ENCODE measurements at regions not wholly inside any gene's neighbourhood (a gene's known extent, or its start where the extent isn't known, plus 50 kb on each side); places are given as distances from the start of the nearest gene placed in this dataset.

GRCh38 chr5:125037020-125037419 lies 290.6 kb upstream of the ZNF608 start:
- DNase-seq: no peak
- TF ChIP-seq GATA1 (IDR thresholded peaks at IDR 0.05; ENCODE audit: low read depth, low read length): no peak
- no peak for TF ChIP-seq POLR2A (IDR thresholded peaks at IDR 0.05; ENCODE audit: low read length)

- no peak for DNase-seq
- TF ChIP-seq POLR2A (IDR thresholded peaks at IDR 0.05; ENCODE audit: low read length): no peak
- TF ChIP-seq GATA1 (IDR thresholded peaks at IDR 0.05; ENCODE audit: low read depth, low read length): no peak
Observed at GRCh38 chr5:125037530-125037929, 291.1 kb upstream of the ZNF608 start.

GRCh38 chr5:125038477-125038876 lies 292.0 kb upstream of the ZNF608 start:
- TF ChIP-seq POLR2A (IDR thresholded peaks at IDR 0.05; ENCODE audit: low read length) (no peak), GATA1 (IDR thresholded peaks at IDR 0.05; ENCODE audit: low read depth, low read length) (no peak)
- no peak for DNase-seq

GRCh38 chr5:125041798-125042197 lies 295.4 kb upstream of the ZNF608 start:
- DNase-seq: no peak
- no peak for TF ChIP-seq POLR2A (IDR thresholded peaks at IDR 0.05; ENCODE audit: low read length)
- TF ChIP-seq GATA1 (IDR thresholded peaks at IDR 0.05; ENCODE audit: low read depth, low read length): no peak

GRCh38 chr5:125042261-125042890 lies 295.9 kb upstream of the ZNF608 start:
- TF ChIP-seq GATA1 (IDR thresholded peaks at IDR 0.05; ENCODE audit: low read depth, low read length) (no peak), POLR2A (IDR thresholded peaks at IDR 0.05; ENCODE audit: low read length) (no peak)
- no peak for DNase-seq

- DNase-seq: no peak
- no peak for TF ChIP-seq POLR2A (IDR thresholded peaks at IDR 0.05; ENCODE audit: low read length)
- no peak for TF ChIP-seq GATA1 (IDR thresholded peaks at IDR 0.05; ENCODE audit: low read depth, low read length)
Observed at GRCh38 chr5:125043781-125044391, 297.4 kb upstream of the ZNF608 start.

- DNase-seq: no peak
- no peak for TF ChIP-seq POLR2A (IDR thresholded peaks at IDR 0.05; ENCODE audit: low read length)
- TF ChIP-seq GATA1 (IDR thresholded peaks at IDR 0.05; ENCODE audit: low read depth, low read length): no peak
Observed at GRCh38 chr5:125044491-125045282, 298.2 kb upstream of the ZNF608 start.

GRCh38 chr5:125045646-125046045 lies 299.2 kb upstream of the ZNF608 start:
- TF ChIP-seq POLR2A (IDR thresholded peaks at IDR 0.05; ENCODE audit: low read length): no peak
- no peak for TF ChIP-seq GATA1 (IDR thresholded peaks at IDR 0.05; ENCODE audit: low read depth, low read length)
- DNase-seq: no peak

GRCh38 chr5:125046838-125047237 lies 300.4 kb upstream of the ZNF608 start:
- DNase-seq: no peak
- TF ChIP-seq POLR2A (IDR thresholded peaks at IDR 0.05; ENCODE audit: low read length) (no peak), GATA1 (IDR thresholded peaks at IDR 0.05; ENCODE audit: low read depth, low read length) (no peak)

GRCh38 chr5:125047871-125048270 lies 301.4 kb upstream of the ZNF608 start:
- no peak for TF ChIP-seq GATA1 (IDR thresholded peaks at IDR 0.05; ENCODE audit: low read depth, low read length)
- TF ChIP-seq POLR2A (IDR thresholded peaks at IDR 0.05; ENCODE audit: low read length): no peak
- DNase-seq: no peak

- TF ChIP-seq GATA1 (IDR thresholded peaks at IDR 0.05; ENCODE audit: low read depth, low read length): no peak
- no peak for TF ChIP-seq POLR2A (IDR thresholded peaks at IDR 0.05; ENCODE audit: low read length)
- DNase-seq: no peak
Observed at GRCh38 chr5:125049721-125050702, 303.6 kb upstream of the ZNF608 start.

- no peak for DNase-seq
- TF ChIP-seq POLR2A (IDR thresholded peaks at IDR 0.05; ENCODE audit: low read length) (no peak), GATA1 (IDR thresholded peaks at IDR 0.05; ENCODE audit: low read depth, low read length) (no peak)
Observed at GRCh38 chr5:125050926-125051325, 304.5 kb upstream of the ZNF608 start.

- DNase-seq: no peak
- no peak for TF ChIP-seq GATA1 (IDR thresholded peaks at IDR 0.05; ENCODE audit: low read depth, low read length)
- no peak for TF ChIP-seq POLR2A (IDR thresholded peaks at IDR 0.05; ENCODE audit: low read length)
Observed at GRCh38 chr5:125052584-125052983, 306.1 kb upstream of the ZNF608 start.

Measured in erythroblast (primary cell).